Gastrocnemius medialis (tissue), 4 donors: ENCODE measurements at regions not wholly inside any gene's neighbourhood (a gene's known extent, or its start where the extent isn't known, plus 50 kb on each side); places are given as distances from the start of the nearest gene placed in this dataset.

Source experiments
- ATAC-seq, 2 donors: fragments of 150-250 bp; one replicate each; pipeline ENCODE4 v1.9.1; 2016
- DNase-seq, 2 donors: peaks; one replicate each; pipeline ENCODE4 v3.0.0-alpha.2; 2019
- H3K27ac ChIP-seq, 4 donors: fragments of 200-600 bp; sonication (generic); 1 replicate in 1 of 4; 2 replicates in 3 of 4; pipeline ENCODE4 v1.5.1; 2016 to 2018; ENCODE audit warnings: mild to moderate bottlenecking in 2 of 4, moderate library complexity in 1 of 4
- H3K27me3 ChIP-seq, 3 donors: fragments of 200-600 bp; sonication (generic) in 2 of 3; 1 replicate in 1 of 3; 2 replicates in 2 of 3; pipeline versions ENCODE4 v1.5.1 to v1.6.0; 2016 to 2019; ENCODE audit warnings: mild to moderate bottlenecking in 1 of 3, moderate library complexity in 1 of 3
- H3K36me3 ChIP-seq, 2 donors: fragments of 200-600 bp; sonication (generic) in 1 of 2; one replicate each; pipeline ENCODE4 v1.5.1; 2017 to 2018
- H3K4me1 ChIP-seq, 2 donors: fragments of 200-600 bp; sonication (generic) in 1 of 2; one replicate each; pipeline ENCODE4 v1.5.1; 2016 to 2017; ENCODE audit warnings: mild to moderate bottlenecking in 2 of 2
- H3K4me3 ChIP-seq, 4 donors: fragments of 200-600 bp; sonication (generic) in 3 of 4; 1 replicate in 1 of 4; 2 replicates in 3 of 4; pipeline ENCODE4 v1.5.1; 2016 to 2019; ENCODE audit warnings: mild to moderate bottlenecking in 2 of 4
- H3K9me3 ChIP-seq, 3 donors: fragments of 200-600 bp; sonication (generic) in 2 of 3; 1 replicate in 1 of 3; 2 replicates in 2 of 3; pipeline ENCODE4 v1.5.1; 2016 to 2019
- POLR2A ChIP-seq, 2 donors: fragments of 450-650 bp; IDR thresholded peaks; one replicate each; pipeline ENCODE4 v1.6.1; 2017; ENCODE audit warnings: antibody characterized with exemption in 2 of 2, mild to moderate bottlenecking in 2 of 2, moderate library complexity in 2 of 2
- in situ Hi-C, 4 donors: fragments of 200-750 bp; cut with MboI; loops; one replicate each; pipeline versions ENCODE4 v1.15.0 to v1.8.0; 2017; ENCODE audit warnings: low sequenced_read_pairs in 4 of 4
- intact Hi-C: fragments of 100-400 bp; cut with DNase I; formaldehyde crosslinking; loops from one replicate; pipeline ENCODE4 v1.15.1; 2023; ENCODE audit warnings: low total_unique reads
- TF ChIP-seq, protein P1 (sequence below), 5 experiments: fragments of 450-650 bp in 3 of 5; fragments of 200-600 bp in 2 of 5; sonication (generic) in 2 of 5; IDR thresholded peaks in 4 of 5; conservative IDR thresholded peaks in 1 of 5; 1 replicate in 4 of 5; 2 replicates in 1 of 5; pipeline ENCODE4 v1.5.1; 2016 to 2019; ENCODE audit warnings: antibody characterized with exemption in 5 of 5, mild to moderate bottlenecking in 3 of 5, moderate library complexity in 3 of 5

DNA sequence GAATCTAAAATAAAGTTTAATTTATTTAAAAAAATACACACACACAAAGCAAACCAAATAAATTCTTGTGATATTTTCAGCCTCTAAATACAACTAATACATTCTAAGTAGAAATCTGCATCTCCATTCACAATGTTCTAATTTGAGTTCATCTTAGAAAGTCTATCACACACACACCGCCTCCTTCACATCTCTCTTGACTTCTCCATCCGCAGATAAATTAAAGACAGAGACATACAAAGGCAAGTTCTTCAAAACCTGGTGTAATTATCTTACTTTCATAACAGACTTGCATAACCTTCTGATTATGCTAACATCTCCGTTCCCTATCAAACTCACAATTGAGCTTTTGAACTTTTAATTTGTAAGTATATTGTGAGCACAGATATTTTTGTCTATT, 657.3 kb downstream of the VGLL3 start:
- H3K27me3 ChIP-seq: no peaks in the 10 kb centered on the region
- H3K4me3 ChIP-seq: no peak overlapping the region
- H3K36me3 ChIP-seq: no peaks in the 10 kb centered on the region
- in situ Hi-C loops: no loop called here
- TF ChIP-seq POLR2A (IDR thresholded peaks at IDR 0.05): no peak
- TF ChIP-seq, protein P1, sequence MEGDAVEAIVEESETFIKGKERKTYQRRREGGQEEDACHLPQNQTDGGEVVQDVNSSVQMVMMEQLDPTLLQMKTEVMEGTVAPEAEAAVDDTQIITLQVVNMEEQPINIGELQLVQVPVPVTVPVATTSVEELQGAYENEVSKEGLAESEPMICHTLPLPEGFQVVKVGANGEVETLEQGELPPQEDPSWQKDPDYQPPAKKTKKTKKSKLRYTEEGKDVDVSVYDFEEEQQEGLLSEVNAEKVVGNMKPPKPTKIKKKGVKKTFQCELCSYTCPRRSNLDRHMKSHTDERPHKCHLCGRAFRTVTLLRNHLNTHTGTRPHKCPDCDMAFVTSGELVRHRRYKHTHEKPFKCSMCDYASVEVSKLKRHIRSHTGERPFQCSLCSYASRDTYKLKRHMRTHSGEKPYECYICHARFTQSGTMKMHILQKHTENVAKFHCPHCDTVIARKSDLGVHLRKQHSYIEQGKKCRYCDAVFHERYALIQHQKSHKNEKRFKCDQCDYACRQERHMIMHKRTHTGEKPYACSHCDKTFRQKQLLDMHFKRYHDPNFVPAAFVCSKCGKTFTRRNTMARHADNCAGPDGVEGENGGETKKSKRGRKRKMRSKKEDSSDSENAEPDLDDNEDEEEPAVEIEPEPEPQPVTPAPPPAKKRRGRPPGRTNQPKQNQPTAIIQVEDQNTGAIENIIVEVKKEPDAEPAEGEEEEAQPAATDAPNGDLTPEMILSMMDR (IDR thresholded peaks at IDR 0.05 in 4 of 5, conservative IDR thresholded peaks at IDR 0.05 in 1 of 5): no peak
- H3K4me1 ChIP-seq: no peaks in the 10 kb centered on the region
- intact Hi-C loops: no loop called here
- ATAC-seq: no peak
- DNase-seq: no peak
- no peaks in the 10 kb centered on the region for H3K9me3 ChIP-seq
- no peak overlapping the region for H3K27ac ChIP-seq

DNA sequence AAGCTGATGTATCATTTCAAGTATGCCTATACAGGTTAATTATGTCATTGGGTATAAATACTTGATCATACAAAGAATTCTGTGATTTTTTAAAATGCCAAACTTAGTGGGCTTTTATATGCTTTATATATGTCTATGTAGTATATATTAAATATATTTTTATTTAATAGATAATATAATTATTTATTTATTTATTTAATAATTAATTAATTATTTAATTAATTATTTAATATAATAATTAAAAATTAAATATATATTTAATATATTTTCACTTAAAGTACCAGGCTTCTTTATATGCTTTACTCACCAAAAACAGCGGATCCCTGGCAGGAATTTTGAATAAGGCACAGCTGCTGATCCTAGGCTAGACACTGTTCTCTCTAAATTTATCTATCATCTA, 687.0 kb downstream of the VGLL3 start:
- no peaks in the 10 kb centered on the region for H3K4me1 ChIP-seq
- no peak overlapping the region for H3K4me3 ChIP-seq
- in situ Hi-C loops: no loop called here
- H3K36me3 ChIP-seq: no peaks in the 10 kb centered on the region
- H3K27ac ChIP-seq: no peak overlapping the region
- DNase-seq (no peak), ATAC-seq (no peak)
- TF ChIP-seq, protein P1 (IDR thresholded peaks at IDR 0.05 in 4 of 5, conservative IDR thresholded peaks at IDR 0.05 in 1 of 5): no peak
- no peak for TF ChIP-seq POLR2A (IDR thresholded peaks at IDR 0.05)
- no peaks in the 10 kb centered on the region for H3K27me3 ChIP-seq
- no peaks in the 10 kb centered on the region for H3K9me3 ChIP-seq
- intact Hi-C loops: no loop called here

DNA sequence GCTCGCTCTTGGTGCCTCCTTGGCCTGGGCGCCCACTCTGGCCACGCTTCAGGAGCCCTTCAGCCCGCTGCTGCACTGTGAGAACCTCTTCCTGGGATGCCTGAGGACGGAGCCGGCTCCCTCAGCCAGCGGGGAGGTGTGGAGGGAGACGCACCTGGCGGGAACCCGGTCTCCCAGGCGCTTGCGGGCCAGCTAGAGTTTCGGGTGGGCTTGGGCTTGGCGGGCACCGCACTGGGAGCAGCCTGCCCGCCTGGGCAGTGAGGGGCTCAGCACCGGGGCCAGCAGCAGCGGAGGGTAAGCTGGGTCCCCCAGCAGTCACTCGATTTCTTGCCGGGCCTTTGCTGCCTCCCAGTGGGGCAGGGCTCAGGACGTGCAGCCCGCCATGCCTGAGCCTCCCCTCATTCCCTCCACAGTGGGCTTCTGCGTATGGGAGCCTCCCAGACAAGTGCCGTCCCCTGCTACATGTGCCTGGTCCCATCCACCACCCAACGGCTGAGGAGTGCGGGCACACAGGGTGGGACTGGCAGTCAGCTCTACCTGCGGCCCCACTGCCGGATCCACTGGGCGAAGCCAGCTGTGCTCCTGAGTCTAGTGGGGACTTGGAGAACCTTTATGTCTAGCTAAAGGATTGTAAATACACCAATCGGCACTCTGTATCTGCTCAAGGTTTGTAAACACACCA, 708.7 kb downstream of the VGLL3 start:
- Histone ChIP-seq H3K27me3 (no peaks in the 10 kb centered on the region), H3K27ac (no peak overlapping the region), H3K4me3 (no peak overlapping the region), H3K4me1 (no peaks in the 10 kb centered on the region), H3K9me3 (no peaks in the 10 kb centered on the region), H3K36me3 (no peaks in the 10 kb centered on the region)
- in situ Hi-C loops: no loop called here
- ATAC-seq (no peak), DNase-seq (no peak)
- TF ChIP-seq, protein P1 (IDR thresholded peaks at IDR 0.05 in 4 of 5, conservative IDR thresholded peaks at IDR 0.05 in 1 of 5): no peak
- no peak for TF ChIP-seq POLR2A (IDR thresholded peaks at IDR 0.05)
- intact Hi-C loops: no loop called here

DNA sequence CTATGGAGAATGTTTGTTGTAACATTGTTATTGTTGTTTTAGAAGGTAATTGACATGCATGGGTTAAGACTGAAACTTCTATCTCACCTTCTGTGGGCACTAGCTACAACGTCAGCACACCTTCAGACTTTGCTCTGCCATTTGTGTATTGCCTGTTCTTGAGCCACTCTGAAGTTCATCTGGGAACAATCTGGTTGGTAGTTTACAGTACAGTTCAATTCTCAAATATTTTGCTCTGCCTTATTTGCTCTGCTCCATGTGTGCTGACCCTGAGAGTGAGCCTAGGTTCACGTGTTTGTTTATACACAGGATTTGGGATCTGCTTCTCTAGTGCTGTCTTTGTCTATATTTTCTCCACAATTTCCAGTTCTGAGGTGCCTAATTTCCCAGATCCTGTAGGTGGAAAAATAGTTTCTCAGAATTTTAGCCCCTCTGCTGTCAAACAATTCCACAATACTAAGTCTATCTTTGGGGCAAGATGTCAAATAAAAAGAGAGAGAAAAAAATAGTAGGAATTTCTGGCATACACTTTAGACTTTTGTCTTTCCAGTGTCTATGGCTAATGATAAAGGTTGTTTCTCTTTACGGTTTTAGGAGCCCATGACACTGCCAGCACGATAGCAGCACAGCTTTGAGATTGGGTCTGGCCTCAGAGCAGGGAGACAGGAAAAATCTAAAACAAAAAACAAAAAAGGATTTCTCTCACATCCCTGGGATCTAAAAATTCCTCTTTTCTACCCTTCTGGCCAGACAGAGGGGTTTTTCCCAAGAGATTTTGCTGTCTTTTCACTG, 721.4 kb downstream of the VGLL3 start:
- intact Hi-C loops (no loop called here), in situ Hi-C loops (no loop called here)
- Histone ChIP-seq H3K4me1 (no peaks in the 10 kb centered on the region), H3K4me3 (no peak overlapping the region), H3K27me3 (no peaks in the 10 kb centered on the region), H3K27ac (no peak overlapping the region), H3K36me3 (no peaks in the 10 kb centered on the region), H3K9me3 (no peaks in the 10 kb centered on the region)
- no peak for ATAC-seq
- TF ChIP-seq, protein P1 (IDR thresholded peaks at IDR 0.05 in 4 of 5, conservative IDR thresholded peaks at IDR 0.05 in 1 of 5): no peak
- DNase-seq: no peak
